ENCODE measurements at regions not wholly inside any gene's neighbourhood (a gene's known extent, or its start where the extent isn't known, plus 50 kb on each side); places are given as distances from the start of the nearest gene placed in this dataset.

GRCh38 chr21:22263890-22264289, 1265.7 kb downstream of the NCAM2 start:
- peaks cover 10% of the 10 kb centered on the region for H3K9me3 Mint-ChIP-seq
- ChIA-PET CTCF (no interaction called here), POLR2A (no interaction called here)
- no peak for DNase-seq (ENCODE audit: low spot score)
- H3K4me3 Mint-ChIP-seq: no peak overlapping the region
- no peaks in the 10 kb centered on the region for H3K4me1 Mint-ChIP-seq
- ATAC-seq: no peak
- TF ChIP-seq NR2C2 (CRISPR knock-in tag; IDR thresholded peaks at IDR 0.05) (no peak), CTCF (IDR thresholded peaks at IDR 0.05) (no peak), SOX15 (CRISPR knock-in tag; IDR thresholded peaks at IDR 0.05) (no peak), JAZF1 (CRISPR knock-in tag; IDR thresholded peaks at IDR 0.05) (no peak), FOXJ3 (CRISPR knock-in tag; IDR thresholded peaks at IDR 0.05; ENCODE audit: borderline replicate concordance) (no peak), HMGXB4 (CRISPR knock-in tag; IDR thresholded peaks at IDR 0.05) (no peak), STAT6 (CRISPR knock-in tag; conservative IDR thresholded peaks at IDR 0.05; ENCODE audit: low read depth) (no peak), ZMAT4 (CRISPR knock-in tag; IDR thresholded peaks at IDR 0.05) (no peak), NFE2L1 (CRISPR knock-in tag; IDR thresholded peaks at IDR 0.05) (no peak), ZNF138 (CRISPR knock-in tag; conservative IDR thresholded peaks at IDR 0.05) (no peak), ATF6 (CRISPR knock-in tag; IDR thresholded peaks at IDR 0.05) (no peak), OVOL2 (CRISPR knock-in tag; IDR thresholded peaks at IDR 0.05; ENCODE audit: borderline replicate concordance) (no peak), JUN (CRISPR knock-in tag; IDR thresholded peaks at IDR 0.05) (no peak)
- H3K36me3 Mint-ChIP-seq: no peaks in the 10 kb centered on the region
- no peaks in the 10 kb centered on the region for H3K27me3 Mint-ChIP-seq (ENCODE audit: low read depth)
- no peak overlapping the region for H3K27ac Mint-ChIP-seq

- Mint-ChIP-seq H3K27me3 (ENCODE audit: low read depth) (no peaks in the 10 kb centered on the region), H3K36me3 (peaks cover 12% of the 10 kb centered on the region), H3K27ac (no peak overlapping the region), H3K9me3 (peaks cover 16% of the 10 kb centered on the region), H3K4me1 (peaks cover 32% of the 10 kb centered on the region), H3K4me3 (no peak overlapping the region)
- ATAC-seq (no peak), DNase-seq (ENCODE audit: low spot score) (no peak)
- CTCF ChIA-PET: no interaction called here
- POLR2A ChIA-PET: no interaction called here
- no peak for TF ChIP-seq MYBL2 (CRISPR knock-in tag; IDR thresholded peaks at IDR 0.05)
- no peak for TF ChIP-seq GRHL2 (CRISPR knock-in tag; IDR thresholded peaks at IDR 0.05; ENCODE audit: insufficient replicate concordance, severe bottlenecking)
- TF ChIP-seq ZNF416 (CRISPR knock-in tag; IDR thresholded peaks at IDR 0.05): no peak
Measured at GRCh38 chr21:22277341-22277740, 1279.1 kb downstream of the NCAM2 start.

Data from WTC11 (cell line).